Right lobe of liver (tissue), 6 donors: ENCODE measurements at regions not wholly inside any gene's neighbourhood (a gene's known extent, or its start where the extent isn't known, plus 50 kb on each side); places are given as distances from the start of the nearest gene placed in this dataset.

Source experiments
- ATAC-seq, 4 donors: fragments of 200-7000 bp; cut with Tn5 transposase; one replicate each; pipeline ENCODE4 v1.9.1; 2020; ENCODE audit warnings: mild to moderate bottlenecking in 4 of 4, moderate library complexity in 4 of 4
- DNase-seq, 3 donors: peaks; one replicate each; pipeline ENCODE4 v3.0.0-alpha.2; 2020
- H3K27ac ChIP-seq, 3 donors: fragments of 200-600 bp; one replicate each; pipeline ENCODE4 v1.8.0; 2022
- H3K27me3 ChIP-seq, 2 donors: fragments of 200-600 bp; one replicate each; pipeline ENCODE4 v1.8.0; 2022
- H3K36me3 ChIP-seq, 4 donors: fragments of 200-600 bp; sonication (generic) in 1 of 4; one replicate each; pipeline versions ENCODE4 v1.5.1 to v1.8.0; 2017 to 2022; ENCODE audit warnings: control low read depth in 1 of 4
- H3K4me1 ChIP-seq, 4 donors: fragments of 200-600 bp; sonication (generic) in 1 of 4; one replicate each; pipeline versions ENCODE4 v1.5.1 to v1.8.0; 2017 to 2022; ENCODE audit warnings: control low read depth in 1 of 4
- H3K4me3 ChIP-seq, 3 donors: fragments of 200-600 bp; one replicate each; pipeline ENCODE4 v1.8.0; 2022
- H3K9me3 ChIP-seq, 4 donors: fragments of 200-600 bp; sonication (generic) in 1 of 4; one replicate each; pipeline versions ENCODE4 v1.5.1 to v1.8.0; 2017 to 2022; ENCODE audit warnings: control low read depth in 1 of 4
- CTCF ChIP-seq, 4 donors: fragments of 200-600 bp in 3 of 4; fragments of 450-650 bp in 1 of 4; IDR thresholded peaks; one replicate each; pipeline versions ENCODE4 v1.5.1 to v1.8.0; 2016 to 2022; ENCODE audit warnings: antibody characterized with exemption in 4 of 4, mild to moderate bottlenecking in 2 of 4
- POLR2A ChIP-seq: fragments of 450-650 bp; IDR thresholded peaks from one replicate; pipeline ENCODE4 v1.6.1; 2017; ENCODE audit warnings: antibody characterized with exemption, mild to moderate bottlenecking
- WGBS: methylation state at CpG from one replicate; pipeline ENCODE4 v1.1.6; 2018; ENCODE audit warnings: low coverage, low lambda C conversion rate; ENCODE audit not compliant: insufficient coverage; ENCODE audit errors: missing lambda C conversion rate; 5-methylcytosine and 5-hydroxymethylcytosine counted together
- intact Hi-C, 2 donors: fragments of 100-400 bp; cut with DNase I; formaldehyde crosslinking; loops; one replicate each; pipeline versions ENCODE4 v1.11.2 to v1.14.1; 2022
- donor health status: DM: no; HTN: yes; CAD: no.
- donor health status: DM: no; HTN: no; CAD: no.
- donor health status: DM: no; HTN: no; CAD: no.
- donor health status: DM: no; HTN: yes; CAD: no.
- donor health status: DM: no; HTN: yes; CAD: no.

DNA sequence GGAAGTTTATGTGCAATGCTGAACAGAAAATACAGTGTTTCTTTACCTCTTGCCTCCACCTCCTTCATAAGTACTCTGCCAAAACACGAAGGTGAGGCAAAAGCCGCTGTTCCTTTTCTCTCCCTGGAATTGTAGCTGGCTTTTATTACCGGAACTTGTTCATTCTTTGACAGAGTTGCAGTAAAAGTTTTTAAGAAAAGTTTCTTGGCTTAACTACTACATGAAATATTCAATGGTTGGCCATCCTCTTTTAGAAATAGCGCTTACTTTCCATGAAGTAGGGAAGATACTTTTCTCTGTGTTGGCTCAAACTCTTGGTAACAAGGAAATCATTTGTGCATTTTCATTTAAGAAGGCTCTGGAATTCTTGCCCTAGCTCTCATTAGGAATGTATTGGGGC is 950.7 kb upstream of the FANCL start:
- TF ChIP-seq CTCF (IDR thresholded peaks at IDR 0.05): no peak
- TF ChIP-seq POLR2A: no peak
- no peak overlapping the region for H3K27ac ChIP-seq
- no peak for ATAC-seq
- H3K4me3 ChIP-seq: no peak overlapping the region
- no peaks in the 10 kb centered on the region for H3K27me3 ChIP-seq
- DNase-seq: no peak
- H3K9me3 ChIP-seq: no peaks in the 10 kb centered on the region
- intact Hi-C loops: no loop called here
- no peaks in the 10 kb centered on the region for H3K36me3 ChIP-seq
- WGBS: 73% methylated on average over 4 of the region's 4 CpGs
- H3K4me1 ChIP-seq: no peaks in the 10 kb centered on the region

GRCh38 chr2:59190518-59190917 is 949.4 kb upstream of the FANCL start:
- no peak for DNase-seq
- H3K36me3 ChIP-seq: no peaks in the 10 kb centered on the region
- ATAC-seq: no peak

DNA sequence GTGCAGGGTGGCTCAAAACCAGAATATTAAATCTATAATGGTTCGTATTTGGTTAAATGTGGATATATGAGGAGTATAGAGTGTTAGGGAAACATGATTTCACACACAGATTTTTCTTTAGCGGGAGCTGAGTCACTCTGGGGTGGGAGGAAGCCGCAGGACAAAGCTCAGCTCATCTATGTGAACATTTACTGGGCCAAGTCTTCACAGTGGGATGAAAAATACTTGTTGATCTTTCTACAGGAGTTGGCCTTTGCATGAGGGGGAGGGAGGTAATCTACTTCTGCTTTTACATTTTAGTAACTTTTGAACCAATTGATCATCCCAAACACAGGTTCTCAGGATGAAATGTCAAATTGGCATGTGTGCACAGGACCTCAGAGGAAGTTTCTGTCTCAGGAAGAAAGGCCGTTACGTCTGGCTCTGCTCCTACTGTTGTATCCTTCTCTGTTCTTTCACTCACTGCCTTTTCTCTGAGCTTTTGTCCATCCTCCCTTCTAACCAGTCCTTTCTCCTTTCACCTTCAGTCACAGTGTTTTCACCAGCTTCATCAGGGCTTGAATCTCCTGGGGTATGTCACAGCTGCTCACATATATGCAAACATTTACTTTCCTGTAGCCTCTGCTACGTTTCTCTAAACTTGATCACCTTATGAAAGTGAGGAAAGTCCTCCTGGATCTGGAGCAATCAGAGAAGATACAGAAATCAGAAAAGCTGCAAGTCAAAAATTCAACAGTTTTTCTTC is 943.3 kb upstream of the FANCL start:
- intact Hi-C loops: no loop called here
- DNase-seq: no peak

More at GRCh38 chr2:59190518-59190917, 949.4 kb upstream of the FANCL start:
- intact Hi-C loops: no loop called here
- WGBS: 61% methylated on average over 1 of the region's 1 CpG
- Histone ChIP-seq H3K9me3 (no peaks in the 10 kb centered on the region), H3K4me1 (no peaks in the 10 kb centered on the region), H3K27ac (no peak overlapping the region), H3K4me3 (no peak overlapping the region), H3K27me3 (no peaks in the 10 kb centered on the region)
- TF ChIP-seq POLR2A (no peak), CTCF (IDR thresholded peaks at IDR 0.05) (no peak)

DNA sequence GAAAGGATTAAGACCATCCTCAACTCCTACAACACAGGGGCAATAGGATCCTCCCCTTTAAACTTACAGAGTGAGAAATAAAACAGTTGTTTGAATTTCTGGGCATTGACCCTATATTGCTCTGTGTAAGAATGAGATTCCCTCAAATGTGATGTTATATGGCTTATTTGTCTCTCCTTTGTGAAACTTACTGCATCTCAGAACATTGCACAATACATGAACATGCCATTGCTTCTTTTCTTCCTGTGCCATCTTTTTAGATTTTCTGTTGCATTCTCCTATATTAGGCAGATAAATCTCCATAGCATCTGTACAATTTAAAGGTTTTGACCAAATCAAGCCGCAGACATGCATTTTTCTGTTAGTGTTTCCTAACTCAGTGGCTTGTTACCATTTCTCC is 941.9 kb upstream of the FANCL start:
- H3K27ac ChIP-seq: no peak overlapping the region
- H3K36me3 ChIP-seq: no peaks in the 10 kb centered on the region
- WGBS: 50% methylated on average over 1 of the region's 1 CpG
- no peak for TF ChIP-seq POLR2A
- no peak for TF ChIP-seq CTCF (IDR thresholded peaks at IDR 0.05)
- no peak overlapping the region for H3K4me3 ChIP-seq
- intact Hi-C loops: no loop called here
- no peaks in the 10 kb centered on the region for H3K9me3 ChIP-seq
- no peaks in the 10 kb centered on the region for H3K27me3 ChIP-seq
- no peaks in the 10 kb centered on the region for H3K4me1 ChIP-seq
- DNase-seq (no peak), ATAC-seq (no peak)

More for the DNA sequence above, 943.3 kb upstream of the FANCL start:
- WGBS: 26% methylated on average over 6 of the region's 6 CpGs
- ATAC-seq: no peak
- Histone ChIP-seq H3K36me3 (no peaks in the 10 kb centered on the region), H3K27me3 (no peaks in the 10 kb centered on the region), H3K9me3 (no peaks in the 10 kb centered on the region), H3K4me1 (no peaks in the 10 kb centered on the region), H3K27ac (no peak overlapping the region), H3K4me3 (no peak overlapping the region)
- TF ChIP-seq POLR2A: no peak
- no peak for TF ChIP-seq CTCF (IDR thresholded peaks at IDR 0.05)
